C4-2B (cell line): ENCODE measurements at regions not wholly inside any gene's neighbourhood (a gene's known extent, or its start where the extent isn't known, plus 50 kb on each side); places are given as distances from the start of the nearest gene placed in this dataset.

Source experiments
- H3K27ac ChIP-seq: fragments of 450-650 bp; 2 replicates; pipeline ENCODE4 v1.5.1; 2017
- ZFX ChIP-seq: fragments of 450-650 bp; IDR thresholded peaks from 2 replicates; pipeline ENCODE4 v1.6.1; 2017
- TF ChIP-seq, protein P1 (sequence below): fragments of 450-650 bp; conservative IDR thresholded peaks from 2 replicates; pipeline ENCODE4 v1.5.1; 2017; ENCODE audit warnings: mild to moderate bottlenecking

DNA sequence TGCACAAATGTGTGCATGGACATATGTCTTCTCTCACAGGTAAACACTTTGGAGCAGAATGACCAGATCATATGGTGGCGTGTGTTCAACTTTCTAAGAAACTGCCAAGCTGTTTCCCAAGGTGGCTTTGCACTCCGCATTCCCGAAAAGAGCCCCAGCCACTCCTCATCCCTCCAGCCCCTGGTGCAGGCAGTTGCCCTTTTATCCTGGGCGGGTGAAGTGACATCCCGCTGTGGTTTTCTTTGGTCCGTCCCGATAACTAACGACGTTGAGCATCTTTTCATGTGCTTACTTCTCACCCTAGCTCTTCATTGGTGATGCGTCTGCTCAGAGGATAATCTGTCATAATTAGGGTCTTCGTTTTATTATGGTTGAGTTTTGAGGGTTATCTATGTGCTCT, 612.5 kb downstream of the MATN1 start:
- H3K27ac ChIP-seq, result no peak overlapping the region
- no peak for TF ChIP-seq ZFX
- TF ChIP-seq, protein P1, sequence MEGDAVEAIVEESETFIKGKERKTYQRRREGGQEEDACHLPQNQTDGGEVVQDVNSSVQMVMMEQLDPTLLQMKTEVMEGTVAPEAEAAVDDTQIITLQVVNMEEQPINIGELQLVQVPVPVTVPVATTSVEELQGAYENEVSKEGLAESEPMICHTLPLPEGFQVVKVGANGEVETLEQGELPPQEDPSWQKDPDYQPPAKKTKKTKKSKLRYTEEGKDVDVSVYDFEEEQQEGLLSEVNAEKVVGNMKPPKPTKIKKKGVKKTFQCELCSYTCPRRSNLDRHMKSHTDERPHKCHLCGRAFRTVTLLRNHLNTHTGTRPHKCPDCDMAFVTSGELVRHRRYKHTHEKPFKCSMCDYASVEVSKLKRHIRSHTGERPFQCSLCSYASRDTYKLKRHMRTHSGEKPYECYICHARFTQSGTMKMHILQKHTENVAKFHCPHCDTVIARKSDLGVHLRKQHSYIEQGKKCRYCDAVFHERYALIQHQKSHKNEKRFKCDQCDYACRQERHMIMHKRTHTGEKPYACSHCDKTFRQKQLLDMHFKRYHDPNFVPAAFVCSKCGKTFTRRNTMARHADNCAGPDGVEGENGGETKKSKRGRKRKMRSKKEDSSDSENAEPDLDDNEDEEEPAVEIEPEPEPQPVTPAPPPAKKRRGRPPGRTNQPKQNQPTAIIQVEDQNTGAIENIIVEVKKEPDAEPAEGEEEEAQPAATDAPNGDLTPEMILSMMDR, result no peak

DNA sequence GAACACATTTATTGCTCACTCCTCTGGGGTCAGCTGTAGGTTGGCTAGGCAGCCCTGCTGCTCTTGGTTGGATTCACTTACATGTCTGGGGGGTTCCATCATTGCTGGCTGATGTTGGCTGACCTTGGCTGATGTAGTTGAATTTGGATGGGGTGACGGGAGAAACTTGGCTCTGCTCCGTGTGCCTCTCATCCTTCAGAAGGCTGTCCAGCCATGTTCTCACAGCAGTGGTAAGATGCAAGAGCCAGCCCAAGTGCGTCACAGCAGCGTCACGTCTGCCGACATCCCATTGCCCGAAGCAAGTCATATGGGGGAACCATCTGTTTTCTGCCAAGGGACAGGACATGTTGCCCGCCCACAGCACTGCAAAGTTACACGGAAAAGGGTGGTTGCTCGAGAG, 613.5 kb downstream of the MATN1 start:
- no peak for TF ChIP-seq ZFX
- TF ChIP-seq, protein P1, result no peak
- no peak overlapping the region for H3K27ac ChIP-seq

DNA sequence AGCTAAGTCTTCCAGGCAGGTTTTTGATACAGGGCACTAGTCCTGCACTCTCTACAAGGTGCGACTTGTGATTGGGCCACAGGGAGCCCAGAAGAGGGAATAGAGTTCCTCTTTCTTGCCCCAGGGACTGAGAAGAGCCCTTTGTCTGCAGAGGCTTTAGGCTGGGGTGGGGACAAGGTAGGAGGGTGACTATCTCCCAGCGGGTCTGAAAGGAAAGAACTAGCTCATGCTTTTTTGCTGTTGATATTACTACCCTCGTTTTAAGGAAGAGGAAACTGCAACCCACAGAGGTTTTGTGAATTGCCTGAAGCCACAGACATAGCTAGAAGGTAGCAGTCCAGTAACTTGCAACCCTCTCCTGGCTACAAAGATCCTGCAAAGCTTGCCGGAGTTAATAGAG, 615.2 kb downstream of the MATN1 start:
- TF ChIP-seq, protein P1, result no peak
- no peak for TF ChIP-seq ZFX
- no peak overlapping the region for H3K27ac ChIP-seq

DNA sequence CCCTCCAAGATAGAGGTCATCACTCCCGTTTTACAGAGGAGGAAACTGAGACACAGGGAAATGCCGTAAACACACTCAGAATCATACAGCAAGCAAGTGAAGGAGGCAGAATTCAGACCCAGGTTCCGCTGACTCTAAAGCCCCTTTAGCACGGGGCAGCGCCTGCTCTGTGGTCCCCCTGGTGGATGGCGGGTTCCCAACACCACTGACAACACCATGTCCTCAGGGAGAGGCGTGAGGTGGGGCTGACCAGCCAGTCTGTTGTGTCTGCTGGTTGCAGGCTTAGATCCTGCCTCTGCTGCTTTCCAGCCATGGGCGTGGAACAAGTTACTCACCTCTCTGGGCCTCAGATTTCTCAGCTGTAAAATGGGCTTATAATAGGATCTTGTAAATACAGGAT, 617.3 kb downstream of the MATN1 start:
- no peak for TF ChIP-seq ZFX
- TF ChIP-seq, protein P1, result no peak; the same call in 1 of the 2 replicates
- H3K27ac ChIP-seq, result no peak overlapping the region

DNA sequence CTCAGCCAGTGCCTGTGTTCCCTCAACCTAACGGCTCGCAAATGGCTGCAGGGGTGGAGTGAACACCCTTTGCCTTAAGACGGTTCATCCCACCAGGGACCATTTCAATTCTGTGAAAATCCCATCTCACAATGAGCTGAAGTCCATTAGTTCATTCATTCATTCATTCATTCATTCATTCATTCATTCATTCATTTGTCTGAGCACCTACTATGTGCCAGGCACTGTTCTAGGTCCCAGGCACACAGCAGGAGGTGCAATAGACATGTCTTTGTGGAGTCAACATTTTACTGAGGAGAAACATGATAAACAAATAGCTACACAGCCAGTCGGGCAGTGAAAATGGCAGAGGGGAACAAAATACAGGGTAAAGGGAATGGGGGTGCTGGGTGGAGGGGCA, 618.8 kb downstream of the MATN1 start:
- TF ChIP-seq, protein P1, result no peak
- TF ChIP-seq ZFX, result no peak
- H3K27ac ChIP-seq, result no peak overlapping the region

DNA sequence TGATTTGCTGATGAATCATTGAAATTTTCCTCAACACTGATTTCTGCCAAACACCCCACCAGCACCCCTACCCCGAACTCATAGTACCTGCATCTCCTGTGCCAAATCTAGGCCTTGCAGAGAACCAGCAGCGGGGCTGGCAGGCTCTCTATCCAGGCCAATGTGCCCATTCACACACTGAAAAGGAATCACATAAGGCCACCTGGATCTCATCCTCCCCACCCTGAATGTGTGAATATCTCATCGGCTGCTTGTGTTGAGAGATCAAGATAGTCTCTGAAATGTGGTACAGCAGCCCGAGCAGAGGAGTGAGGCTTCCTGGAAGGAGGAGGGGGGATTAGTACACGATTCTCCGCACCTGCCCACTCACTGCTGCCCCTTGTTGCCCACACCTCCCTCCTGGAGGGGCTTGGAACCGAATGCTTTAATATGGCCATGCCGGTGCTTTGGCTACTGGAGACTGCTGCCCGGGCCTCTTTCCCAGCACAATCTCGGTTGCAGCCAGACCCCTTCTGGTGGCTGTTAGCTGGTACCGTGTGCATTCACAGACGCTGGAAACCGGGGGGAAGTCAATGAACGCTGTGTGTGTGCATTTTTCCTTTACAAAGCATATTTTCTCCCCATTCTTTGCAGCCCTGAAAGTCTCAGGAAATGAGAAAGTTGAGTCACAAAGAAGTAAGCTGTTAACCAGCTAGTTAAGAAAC, 619.5 kb downstream of the MATN1 start:
- no peak overlapping the region for H3K27ac ChIP-seq
- TF ChIP-seq ZFX, result no peak
- TF ChIP-seq, protein P1, result no peak

DNA sequence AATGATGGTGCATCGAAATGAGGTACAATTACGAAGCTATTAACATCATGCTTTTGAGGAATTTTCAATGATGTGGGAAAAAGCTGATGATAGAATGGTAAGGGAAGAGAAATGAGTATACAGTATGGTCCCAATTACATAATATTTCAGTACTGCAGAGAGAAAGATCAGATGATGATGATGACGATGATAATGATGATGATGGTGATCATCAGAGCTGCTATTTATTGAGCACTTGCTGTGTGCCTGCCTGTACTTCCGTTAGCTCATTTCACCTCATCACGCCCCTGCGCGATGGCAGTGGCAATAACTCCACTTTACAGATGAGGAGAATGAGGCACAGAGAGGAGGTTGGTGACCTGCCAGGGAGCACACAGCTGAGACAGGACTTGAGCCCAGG, 620.8 kb downstream of the MATN1 start:
- TF ChIP-seq, protein P1, result no peak
- no peak for TF ChIP-seq ZFX
- no peak overlapping the region for H3K27ac ChIP-seq
